ENCODE measurements at regions not wholly inside any gene's neighbourhood (a gene's known extent, or its start where the extent isn't known, plus 50 kb on each side); places are given as distances from the start of the nearest gene placed in this dataset.

DNA sequence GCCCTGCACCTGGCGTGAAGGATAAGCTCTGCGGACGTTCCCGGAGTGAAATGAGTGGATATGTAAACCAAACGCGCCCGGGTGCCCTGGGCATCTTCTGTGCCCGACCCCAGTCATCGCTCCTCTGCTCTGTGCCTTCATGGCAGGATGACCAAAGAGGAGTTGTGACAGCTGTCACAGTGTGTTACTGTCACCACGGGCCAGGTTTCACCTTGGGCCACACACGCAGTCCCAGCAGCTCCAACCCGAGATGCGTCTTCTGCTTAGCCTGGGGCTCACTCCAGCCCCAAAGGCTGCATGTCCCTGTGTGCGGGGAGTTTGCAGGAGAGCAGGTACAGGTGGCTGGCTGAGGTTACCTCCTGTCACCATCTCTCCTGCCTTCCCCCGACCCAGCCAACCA lies 311.6 kb downstream of the BMP7 start:
- Histone ChIP-seq H3K4me3 (ENCODE audit: low read length) (no peak overlapping the region), H3K9me3 (ENCODE audit: low read length) (no peaks in the 10 kb centered on the region), H3K27me3 (ENCODE audit: insufficient read depth, low read depth, low read length) (peaks cover 18% of the 10 kb centered on the region), H3K9ac (ENCODE audit: low read length) (no peak overlapping the region), H3K4me2 (ENCODE audit: low read length) (no peak overlapping the region), H3F3A (ENCODE audit: insufficient read depth, low read length, poor library complexity, severe bottlenecking) (no peaks in the 10 kb centered on the region), H4K20me1 (ENCODE audit: insufficient read depth) (no peaks in the 10 kb centered on the region), H2AFZ (ENCODE audit: low read depth, low read length) (no peak overlapping the region), H3K27ac (ENCODE audit: low read length) (no peak overlapping the region), H3K79me2 (replicated peaks; ENCODE audit: insufficient read depth, low read length) (no peaks in the 10 kb centered on the region), H3K36me3 (ENCODE audit: insufficient read depth, low read length) (no peaks in the 10 kb centered on the region), H3K9me2 (ENCODE audit: insufficient read depth, low read length) (no peaks in the 10 kb centered on the region)
- TF ChIP-seq RAD21 (conservative IDR thresholded peaks at IDR 0.05) (no peak), SMC3 (conservative IDR thresholded peaks at IDR 0.05; ENCODE audit: poor library complexity) (no peak), MXI1 (conservative IDR thresholded peaks at IDR 0.05; ENCODE audit: poor library complexity, severe bottlenecking) (no peak), POLR2AphosphoS5 (IDR thresholded peaks at IDR 0.05) (no peak), EP300 (conservative IDR thresholded peaks at IDR 0.05; ENCODE audit: poor library complexity, severe bottlenecking) (no peak), EZH2 (IDR thresholded peaks at IDR 0.05; ENCODE audit: borderline replicate concordance, insufficient read depth, low read length, poor library complexity, severe bottlenecking) (no peak)

DNA sequence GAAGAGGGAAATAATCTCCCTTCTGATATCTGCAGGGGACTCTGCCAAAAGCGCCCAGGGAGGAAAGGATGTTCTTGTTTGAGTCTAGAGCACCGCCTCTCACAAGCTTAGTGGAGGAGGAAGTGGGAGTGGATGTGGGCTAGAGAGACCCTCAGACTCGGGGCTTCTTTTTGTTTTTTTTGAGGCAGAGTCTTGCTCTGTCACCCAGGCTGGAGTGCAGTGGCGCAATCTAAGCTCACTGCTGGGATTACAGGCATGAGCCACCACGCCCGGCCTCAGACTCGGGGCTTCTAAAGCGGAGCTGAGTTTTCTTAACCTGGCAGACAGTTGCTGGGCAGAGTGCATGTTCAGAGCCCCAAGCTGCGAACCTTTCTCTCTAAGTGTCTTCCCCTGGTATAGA lies 310.8 kb downstream of the BMP7 start:
- no peaks in the 10 kb centered on the region for H3F3A ChIP-seq (ENCODE audit: insufficient read depth, low read length, poor library complexity, severe bottlenecking)
- no peak overlapping the region for H3K4me3 ChIP-seq (ENCODE audit: low read length)
- H3K9ac ChIP-seq (ENCODE audit: low read length), result no peak overlapping the region
- TF ChIP-seq, protein P1, sequence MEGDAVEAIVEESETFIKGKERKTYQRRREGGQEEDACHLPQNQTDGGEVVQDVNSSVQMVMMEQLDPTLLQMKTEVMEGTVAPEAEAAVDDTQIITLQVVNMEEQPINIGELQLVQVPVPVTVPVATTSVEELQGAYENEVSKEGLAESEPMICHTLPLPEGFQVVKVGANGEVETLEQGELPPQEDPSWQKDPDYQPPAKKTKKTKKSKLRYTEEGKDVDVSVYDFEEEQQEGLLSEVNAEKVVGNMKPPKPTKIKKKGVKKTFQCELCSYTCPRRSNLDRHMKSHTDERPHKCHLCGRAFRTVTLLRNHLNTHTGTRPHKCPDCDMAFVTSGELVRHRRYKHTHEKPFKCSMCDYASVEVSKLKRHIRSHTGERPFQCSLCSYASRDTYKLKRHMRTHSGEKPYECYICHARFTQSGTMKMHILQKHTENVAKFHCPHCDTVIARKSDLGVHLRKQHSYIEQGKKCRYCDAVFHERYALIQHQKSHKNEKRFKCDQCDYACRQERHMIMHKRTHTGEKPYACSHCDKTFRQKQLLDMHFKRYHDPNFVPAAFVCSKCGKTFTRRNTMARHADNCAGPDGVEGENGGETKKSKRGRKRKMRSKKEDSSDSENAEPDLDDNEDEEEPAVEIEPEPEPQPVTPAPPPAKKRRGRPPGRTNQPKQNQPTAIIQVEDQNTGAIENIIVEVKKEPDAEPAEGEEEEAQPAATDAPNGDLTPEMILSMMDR (IDR thresholded peaks at IDR 0.05; ENCODE audit: poor library complexity, severe bottlenecking), result no peak
- TF ChIP-seq EP300 (conservative IDR thresholded peaks at IDR 0.05; ENCODE audit: poor library complexity, severe bottlenecking), result no peak
- TF ChIP-seq SMC3 (conservative IDR thresholded peaks at IDR 0.05; ENCODE audit: poor library complexity), result no peak
- TF ChIP-seq POLR2AphosphoS5 (IDR thresholded peaks at IDR 0.05), result no peak
- TF ChIP-seq, protein P2, sequence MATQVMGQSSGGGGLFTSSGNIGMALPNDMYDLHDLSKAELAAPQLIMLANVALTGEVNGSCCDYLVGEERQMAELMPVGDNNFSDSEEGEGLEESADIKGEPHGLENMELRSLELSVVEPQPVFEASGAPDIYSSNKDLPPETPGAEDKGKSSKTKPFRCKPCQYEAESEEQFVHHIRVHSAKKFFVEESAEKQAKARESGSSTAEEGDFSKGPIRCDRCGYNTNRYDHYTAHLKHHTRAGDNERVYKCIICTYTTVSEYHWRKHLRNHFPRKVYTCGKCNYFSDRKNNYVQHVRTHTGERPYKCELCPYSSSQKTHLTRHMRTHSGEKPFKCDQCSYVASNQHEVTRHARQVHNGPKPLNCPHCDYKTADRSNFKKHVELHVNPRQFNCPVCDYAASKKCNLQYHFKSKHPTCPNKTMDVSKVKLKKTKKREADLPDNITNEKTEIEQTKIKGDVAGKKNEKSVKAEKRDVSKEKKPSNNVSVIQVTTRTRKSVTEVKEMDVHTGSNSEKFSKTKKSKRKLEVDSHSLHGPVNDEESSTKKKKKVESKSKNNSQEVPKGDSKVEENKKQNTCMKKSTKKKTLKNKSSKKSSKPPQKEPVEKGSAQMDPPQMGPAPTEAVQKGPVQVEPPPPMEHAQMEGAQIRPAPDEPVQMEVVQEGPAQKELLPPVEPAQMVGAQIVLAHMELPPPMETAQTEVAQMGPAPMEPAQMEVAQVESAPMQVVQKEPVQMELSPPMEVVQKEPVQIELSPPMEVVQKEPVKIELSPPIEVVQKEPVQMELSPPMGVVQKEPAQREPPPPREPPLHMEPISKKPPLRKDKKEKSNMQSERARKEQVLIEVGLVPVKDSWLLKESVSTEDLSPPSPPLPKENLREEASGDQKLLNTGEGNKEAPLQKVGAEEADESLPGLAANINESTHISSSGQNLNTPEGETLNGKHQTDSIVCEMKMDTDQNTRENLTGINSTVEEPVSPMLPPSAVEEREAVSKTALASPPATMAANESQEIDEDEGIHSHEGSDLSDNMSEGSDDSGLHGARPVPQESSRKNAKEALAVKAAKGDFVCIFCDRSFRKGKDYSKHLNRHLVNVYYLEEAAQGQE (IDR thresholded peaks at IDR 0.05; ENCODE audit: borderline replicate concordance), result no peak
- TF ChIP-seq RAD21 (conservative IDR thresholded peaks at IDR 0.05), result no peak
- no peak for TF ChIP-seq TAF1 (IDR thresholded peaks at IDR 0.05; ENCODE audit: low read depth)
- no peak for TF ChIP-seq MXI1 (conservative IDR thresholded peaks at IDR 0.05; ENCODE audit: poor library complexity, severe bottlenecking)
- no peak for TF ChIP-seq EZH2 (IDR thresholded peaks at IDR 0.05; ENCODE audit: borderline replicate concordance, insufficient read depth, low read length, poor library complexity, severe bottlenecking)
- H3K9me2 ChIP-seq (ENCODE audit: insufficient read depth, low read length), result no peaks in the 10 kb centered on the region
- H3K27me3 ChIP-seq (ENCODE audit: insufficient read depth, low read depth, low read length), result peaks cover 15% of the 10 kb centered on the region
- no peaks in the 10 kb centered on the region for H3K36me3 ChIP-seq (ENCODE audit: insufficient read depth, low read length)
- no peaks in the 10 kb centered on the region for H3K79me2 ChIP-seq (replicated peaks; ENCODE audit: insufficient read depth, low read length)
- H3K4me2 ChIP-seq (ENCODE audit: low read length), result no peak overlapping the region
- H2AFZ ChIP-seq (ENCODE audit: low read depth, low read length), result no peak overlapping the region
- no peak overlapping the region for H3K27ac ChIP-seq (ENCODE audit: low read length)
- no peaks in the 10 kb centered on the region for H3K9me3 ChIP-seq (ENCODE audit: low read length)
- no peaks in the 10 kb centered on the region for H4K20me1 ChIP-seq (ENCODE audit: insufficient read depth)
